ENCODE measurements at regions not wholly inside any gene's neighbourhood (a gene's known extent, or its start where the extent isn't known, plus 50 kb on each side); places are given as distances from the start of the nearest gene placed in this dataset.

DNA sequence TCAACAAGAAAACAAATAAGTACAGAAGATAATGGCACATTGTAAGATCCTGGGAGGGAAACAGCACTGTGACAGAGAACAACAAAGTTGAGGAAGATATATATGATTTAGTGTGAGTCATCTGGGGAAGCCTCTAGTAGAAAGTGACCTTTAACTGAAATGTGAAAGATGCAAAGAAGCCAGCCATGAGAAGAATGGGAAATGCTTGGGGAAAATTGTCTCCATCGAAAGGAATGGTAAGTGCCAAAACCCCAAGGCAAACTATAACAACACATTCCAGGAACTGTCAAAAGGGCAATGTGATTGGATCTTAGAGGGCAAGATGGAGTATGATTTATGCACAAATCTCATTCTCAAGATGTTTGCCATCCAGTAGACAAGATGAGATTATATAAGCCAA is 537.8 kb upstream of the BRINP1 start:
- DNase-seq (no peak), ATAC-seq (ENCODE audit: low read depth in 2 of 2) (no peak)
- peaks cover 0 to 13% (median 5%) of the 10 kb centered on the region in 7 donors for H3K9me3 Mint-ChIP-seq
- no peaks in the 10 kb centered on the region for H3K36me3 ChIP-seq (ENCODE audit: control insufficient read depth, insufficient read depth, low read length)
- no peaks in the 10 kb centered on the region for H3K4me1 Mint-ChIP-seq
- H3K27ac ChIP-seq (ENCODE audit: insufficient read depth, low read length, poor library complexity, severe bottlenecking): no peak overlapping the region
- H3K9me3 ChIP-seq (ENCODE audit: control insufficient read depth in 2 of 2, low read length in 2 of 2): no peaks in the 10 kb centered on the region
- H3K27me3 ChIP-seq (ENCODE audit: control insufficient read depth, insufficient read depth, low read length): no peaks in the 10 kb centered on the region
- H3K4me1 ChIP-seq (ENCODE audit: control insufficient read depth, insufficient read depth, low read length, poor library complexity, severe bottlenecking): no peaks in the 10 kb centered on the region
- no peaks in the 10 kb centered on the region for H3K36me3 Mint-ChIP-seq
- no peak overlapping the region for H3K4me3 ChIP-seq (ENCODE audit: low read depth, low read length)
- no peak overlapping the region for H3K4me3 Mint-ChIP-seq
- no peaks in the 10 kb centered on the region for H3K27me3 Mint-ChIP-seq
- H3K27ac Mint-ChIP-seq: no peak overlapping the region

DNA sequence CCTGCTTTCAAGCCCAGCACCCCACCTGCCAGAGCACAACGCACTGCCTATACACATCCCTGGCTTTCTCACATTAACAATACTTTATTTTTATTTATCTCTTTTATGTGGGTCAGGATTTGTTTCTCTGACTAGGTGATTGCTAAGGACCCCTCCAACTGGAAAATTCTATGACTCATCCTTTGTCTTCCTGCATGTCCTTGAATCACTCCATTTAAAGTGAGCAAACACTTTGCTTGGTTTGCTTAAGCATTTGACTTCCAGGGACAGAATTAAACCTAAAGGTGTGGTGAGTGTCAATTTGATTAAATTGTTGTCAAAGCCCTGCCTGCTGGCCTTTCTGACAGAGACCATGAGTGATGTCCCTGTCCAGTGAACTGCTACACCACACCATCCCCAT is 536.5 kb upstream of the BRINP1 start:
- Histone ChIP-seq H3K27ac (ENCODE audit: insufficient read depth, low read length, poor library complexity, severe bottlenecking) (no peak overlapping the region), H3K36me3 (ENCODE audit: control insufficient read depth, insufficient read depth, low read length) (no peaks in the 10 kb centered on the region), H3K9me3 (ENCODE audit: control insufficient read depth in 2 of 2, low read length in 2 of 2) (no peaks in the 10 kb centered on the region), H3K4me3 (ENCODE audit: low read depth, low read length) (no peak overlapping the region), H3K4me1 (ENCODE audit: control insufficient read depth, insufficient read depth, low read length, poor library complexity, severe bottlenecking) (no peaks in the 10 kb centered on the region), H3K27me3 (ENCODE audit: control insufficient read depth, insufficient read depth, low read length) (no peaks in the 10 kb centered on the region)
- no peaks in the 10 kb centered on the region for H3K4me1 Mint-ChIP-seq
- H3K4me3 Mint-ChIP-seq: no peak overlapping the region
- H3K27ac Mint-ChIP-seq: no peak overlapping the region
- H3K27me3 Mint-ChIP-seq: no peaks in the 10 kb centered on the region
- ATAC-seq (ENCODE audit: low read depth in 2 of 2): no peak
- H3K9me3 Mint-ChIP-seq: peaks cover 0 to 13% (median 5%) of the 10 kb centered on the region in 7 donors
- H3K36me3 Mint-ChIP-seq: no peaks in the 10 kb centered on the region
- no peak for DNase-seq

- H3K4me1 ChIP-seq (ENCODE audit: control insufficient read depth, insufficient read depth, low read length, poor library complexity, severe bottlenecking): no peaks in the 10 kb centered on the region
- no peaks in the 10 kb centered on the region for H3K36me3 ChIP-seq (ENCODE audit: control insufficient read depth, insufficient read depth, low read length)
- no peak for ATAC-seq (ENCODE audit: low read depth in 2 of 2)
- no peak overlapping the region for H3K4me3 Mint-ChIP-seq
- no peaks in the 10 kb centered on the region for H3K27me3 Mint-ChIP-seq
- DNase-seq: no peak
- H3K27ac ChIP-seq (ENCODE audit: insufficient read depth, low read length, poor library complexity, severe bottlenecking): no peak overlapping the region
- no peaks in the 10 kb centered on the region for H3K36me3 Mint-ChIP-seq
- H3K9me3 ChIP-seq (ENCODE audit: control insufficient read depth in 2 of 2, low read length in 2 of 2): no peaks in the 10 kb centered on the region
- H3K27me3 ChIP-seq (ENCODE audit: control insufficient read depth, insufficient read depth, low read length): no peaks in the 10 kb centered on the region
- H3K27ac Mint-ChIP-seq: no peak overlapping the region
- no peaks in the 10 kb centered on the region for H3K4me1 Mint-ChIP-seq
- H3K9me3 Mint-ChIP-seq: peaks cover 0 to 13% (median 5%) of the 10 kb centered on the region in 7 donors
- H3K4me3 ChIP-seq (ENCODE audit: low read depth, low read length): no peak overlapping the region
Observed at GRCh38 chr9:119903851-119904250, 534.6 kb upstream of the BRINP1 start.

- H3K9me3 ChIP-seq (ENCODE audit: control insufficient read depth in 2 of 2, low read length in 2 of 2): no peaks in the 10 kb centered on the region
- Mint-ChIP-seq H3K9me3 (peaks cover 0 to 7% (median 2%) of the 10 kb centered on the region in 7 donors), H3K36me3 (no peaks in the 10 kb centered on the region), H3K27ac (no peak overlapping the region), H3K4me1 (no peaks in the 10 kb centered on the region), H3K27me3 (no peaks in the 10 kb centered on the region), H3K4me3 (no peak overlapping the region)
- H3K27ac ChIP-seq (ENCODE audit: insufficient read depth, low read length, poor library complexity, severe bottlenecking): no peak overlapping the region
- no peaks in the 10 kb centered on the region for H3K36me3 ChIP-seq (ENCODE audit: control insufficient read depth, insufficient read depth, low read length)
- H3K27me3 ChIP-seq (ENCODE audit: control insufficient read depth, insufficient read depth, low read length): no peaks in the 10 kb centered on the region
- DNase-seq (no peak), ATAC-seq (ENCODE audit: low read depth in 2 of 2) (no peak)
- no peak overlapping the region for H3K4me3 ChIP-seq (ENCODE audit: low read depth, low read length)
- no peaks in the 10 kb centered on the region for H3K4me1 ChIP-seq (ENCODE audit: control insufficient read depth, insufficient read depth, low read length, poor library complexity, severe bottlenecking)
Observed at GRCh38 chr9:119902611-119903010, 533.4 kb upstream of the BRINP1 start.

DNA sequence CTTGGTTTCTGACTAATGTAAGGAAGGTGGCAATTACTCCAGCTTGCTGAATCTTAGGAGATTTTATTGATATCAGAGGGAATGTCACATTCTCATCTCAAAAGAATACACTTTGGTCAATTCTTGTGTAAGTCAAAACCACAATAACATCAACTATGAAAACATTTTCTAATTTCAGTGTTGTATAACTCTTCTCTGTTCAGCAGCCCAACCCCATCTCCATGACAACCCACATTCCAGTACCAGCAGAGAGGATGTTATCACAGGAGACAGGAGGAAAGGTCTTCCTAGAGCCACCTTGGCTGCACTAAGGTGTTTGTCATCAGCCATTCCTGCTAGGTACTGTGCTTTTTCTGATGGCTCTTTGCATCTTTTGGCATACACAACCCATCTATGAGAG is 529.1 kb upstream of the BRINP1 start:
- H3K27ac ChIP-seq (ENCODE audit: insufficient read depth, low read length, poor library complexity, severe bottlenecking): no peak overlapping the region
- no peaks in the 10 kb centered on the region for H3K27me3 ChIP-seq (ENCODE audit: control insufficient read depth, insufficient read depth, low read length)
- H3K27me3 Mint-ChIP-seq: no peaks in the 10 kb centered on the region

GRCh38 chr9:119884438-119884837 is 515.2 kb upstream of the BRINP1 start:
- H3K4me1 Mint-ChIP-seq: no peaks in the 10 kb centered on the region
- ATAC-seq (ENCODE audit: low read depth in 2 of 2) (no peak), DNase-seq (no peak)
- Histone ChIP-seq H3K27me3 (ENCODE audit: control insufficient read depth, insufficient read depth, low read length) (no peaks in the 10 kb centered on the region), H3K4me1 (ENCODE audit: control insufficient read depth, insufficient read depth, low read length, poor library complexity, severe bottlenecking) (no peaks in the 10 kb centered on the region), H3K36me3 (ENCODE audit: control insufficient read depth, insufficient read depth, low read length) (no peaks in the 10 kb centered on the region), H3K4me3 (ENCODE audit: low read depth, low read length) (no peak overlapping the region), H3K27ac (ENCODE audit: insufficient read depth, low read length, poor library complexity, severe bottlenecking) (no peak overlapping the region), H3K9me3 (ENCODE audit: control insufficient read depth in 2 of 2, low read length in 2 of 2) (no peaks in the 10 kb centered on the region)
- no peak overlapping the region for H3K27ac Mint-ChIP-seq
- H3K9me3 Mint-ChIP-seq: peaks cover 0 to 6% (median 0%) of the 10 kb centered on the region in 7 donors
- H3K36me3 Mint-ChIP-seq: no peaks in the 10 kb centered on the region
- no peaks in the 10 kb centered on the region for H3K27me3 Mint-ChIP-seq
- no peak overlapping the region for H3K4me3 Mint-ChIP-seq

More for the DNA sequence above, 529.1 kb upstream of the BRINP1 start:
- no peaks in the 10 kb centered on the region for H3K9me3 ChIP-seq (ENCODE audit: control insufficient read depth in 2 of 2, low read length in 2 of 2)
- no peak overlapping the region for H3K4me3 Mint-ChIP-seq
- H3K4me1 Mint-ChIP-seq: no peaks in the 10 kb centered on the region
- ATAC-seq (ENCODE audit: low read depth in 2 of 2): no peak
- no peaks in the 10 kb centered on the region for H3K36me3 Mint-ChIP-seq
- no peak for DNase-seq
- H3K4me1 ChIP-seq (ENCODE audit: control insufficient read depth, insufficient read depth, low read length, poor library complexity, severe bottlenecking): no peaks in the 10 kb centered on the region
- no peaks in the 10 kb centered on the region for H3K36me3 ChIP-seq (ENCODE audit: control insufficient read depth, insufficient read depth, low read length)
- no peak overlapping the region for H3K4me3 ChIP-seq (ENCODE audit: low read depth, low read length)
- no peak overlapping the region for H3K27ac Mint-ChIP-seq
- H3K9me3 Mint-ChIP-seq: peaks cover 0 to 3% (median 0%) of the 10 kb centered on the region in 7 donors

DNA sequence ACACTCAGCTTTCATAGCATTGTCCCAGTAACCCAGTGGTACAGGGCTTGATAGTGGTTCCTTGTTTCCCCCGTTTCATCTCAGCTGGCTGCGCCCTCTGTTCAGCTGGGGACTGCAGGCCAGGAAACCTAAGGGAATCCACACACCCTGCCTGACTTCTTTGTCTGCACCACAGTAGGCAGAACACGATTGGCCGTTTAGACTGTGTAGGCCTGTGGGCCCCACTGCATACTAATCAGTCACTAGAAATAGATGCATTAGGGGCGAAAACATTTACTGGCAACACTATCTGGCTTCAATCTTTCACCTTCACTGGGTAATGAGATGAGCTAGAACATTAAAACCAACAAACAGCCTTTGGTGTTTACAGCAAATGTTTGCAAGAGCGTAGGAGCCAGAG is 512.7 kb upstream of the BRINP1 start:
- Mint-ChIP-seq H3K9me3 (peaks cover 0 to 5% (median 0%) of the 10 kb centered on the region in 7 donors), H3K27me3 (no peaks in the 10 kb centered on the region), H3K36me3 (no peaks in the 10 kb centered on the region), H3K4me3 (no peak overlapping the region), H3K4me1 (no peaks in the 10 kb centered on the region), H3K27ac (no peak overlapping the region)
- Histone ChIP-seq H3K27ac (ENCODE audit: insufficient read depth, low read length, poor library complexity, severe bottlenecking) (no peak overlapping the region), H3K27me3 (ENCODE audit: control insufficient read depth, insufficient read depth, low read length) (no peaks in the 10 kb centered on the region), H3K4me1 (ENCODE audit: control insufficient read depth, insufficient read depth, low read length, poor library complexity, severe bottlenecking) (no peaks in the 10 kb centered on the region), H3K36me3 (ENCODE audit: control insufficient read depth, insufficient read depth, low read length) (no peaks in the 10 kb centered on the region), H3K9me3 (ENCODE audit: control insufficient read depth in 2 of 2, low read length in 2 of 2) (no peaks in the 10 kb centered on the region), H3K4me3 (ENCODE audit: low read depth, low read length) (no peak overlapping the region)
- DNase-seq (no peak), ATAC-seq (ENCODE audit: low read depth in 2 of 2) (no peak)

GRCh38 chr9:119880361-119880760 is 511.1 kb upstream of the BRINP1 start:
- DNase-seq (no peak), ATAC-seq (ENCODE audit: low read depth in 2 of 2) (no peak)
- no peak overlapping the region for H3K27ac Mint-ChIP-seq
- Histone ChIP-seq H3K36me3 (ENCODE audit: control insufficient read depth, insufficient read depth, low read length) (no peaks in the 10 kb centered on the region), H3K4me1 (ENCODE audit: control insufficient read depth, insufficient read depth, low read length, poor library complexity, severe bottlenecking) (no peaks in the 10 kb centered on the region), H3K27me3 (ENCODE audit: control insufficient read depth, insufficient read depth, low read length) (no peaks in the 10 kb centered on the region), H3K4me3 (ENCODE audit: low read depth, low read length) (no peak overlapping the region), H3K9me3 (ENCODE audit: control insufficient read depth in 2 of 2, low read length in 2 of 2) (no peaks in the 10 kb centered on the region), H3K27ac (ENCODE audit: insufficient read depth, low read length, poor library complexity, severe bottlenecking) (no peak overlapping the region)
- H3K9me3 Mint-ChIP-seq: peaks cover 0 to 5% (median 0%) of the 10 kb centered on the region in 7 donors
- no peaks in the 10 kb centered on the region for H3K27me3 Mint-ChIP-seq
- no peaks in the 10 kb centered on the region for H3K36me3 Mint-ChIP-seq
- H3K4me1 Mint-ChIP-seq: no peaks in the 10 kb centered on the region
- no peak overlapping the region for H3K4me3 Mint-ChIP-seq
